ENCODE measurements at regions not wholly inside any gene's neighbourhood (a gene's known extent, or its start where the extent isn't known, plus 50 kb on each side); places are given as distances from the start of the nearest gene placed in this dataset.
A peak's percentile ranks its signal among the peaks of the same experiment; 100 is the strongest.
"Not testable (repeated sequence)": the region's sequence is repeated elsewhere in the genome, so short reads cannot be mapped to it uniquely, and the experiment has no call there.

DNA sequence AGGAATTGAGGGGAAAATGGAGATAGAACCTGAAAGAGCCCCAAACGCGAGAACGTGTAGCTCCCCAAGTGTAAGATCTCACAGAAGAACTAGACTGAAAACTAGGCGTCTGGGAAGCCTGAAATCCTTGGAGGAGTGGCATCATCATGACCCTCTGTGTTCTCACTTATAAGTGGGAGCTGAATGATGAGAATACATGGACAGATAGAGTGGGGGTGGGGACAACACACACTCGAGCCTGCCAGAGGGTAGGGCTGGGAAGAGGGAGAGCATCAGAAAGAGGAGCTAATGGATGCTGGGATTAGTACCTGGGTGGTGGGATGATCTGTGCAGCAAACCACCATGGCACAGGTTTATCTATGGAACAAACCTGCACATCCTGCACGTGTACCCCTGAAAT is 258.7 kb upstream of the NOTCH2NLA start:
- DNase-seq, result not testable (repeated sequence)

DNA sequence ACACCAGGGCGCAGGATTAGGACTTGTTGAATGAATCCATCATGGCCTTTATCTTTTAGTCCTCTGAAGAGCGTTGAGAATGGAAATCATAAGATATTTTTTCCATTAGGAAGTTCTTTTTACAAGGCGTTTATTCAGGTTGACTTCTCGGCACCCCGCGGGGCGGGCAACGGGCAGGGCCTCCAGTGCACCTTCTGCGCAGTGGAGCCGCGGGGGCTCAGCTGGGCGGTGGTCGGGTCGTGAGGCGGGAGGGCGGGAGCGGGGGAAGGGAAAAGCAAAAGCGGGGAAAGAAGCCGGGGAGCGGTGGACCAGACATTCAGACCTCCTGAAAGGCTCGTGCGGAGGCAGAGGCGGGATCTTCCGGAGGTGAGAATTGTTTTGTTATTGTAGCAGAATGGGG is 258.3 kb upstream of the NOTCH2NLA start:
- not testable (repeated sequence) for DNase-seq

DNA sequence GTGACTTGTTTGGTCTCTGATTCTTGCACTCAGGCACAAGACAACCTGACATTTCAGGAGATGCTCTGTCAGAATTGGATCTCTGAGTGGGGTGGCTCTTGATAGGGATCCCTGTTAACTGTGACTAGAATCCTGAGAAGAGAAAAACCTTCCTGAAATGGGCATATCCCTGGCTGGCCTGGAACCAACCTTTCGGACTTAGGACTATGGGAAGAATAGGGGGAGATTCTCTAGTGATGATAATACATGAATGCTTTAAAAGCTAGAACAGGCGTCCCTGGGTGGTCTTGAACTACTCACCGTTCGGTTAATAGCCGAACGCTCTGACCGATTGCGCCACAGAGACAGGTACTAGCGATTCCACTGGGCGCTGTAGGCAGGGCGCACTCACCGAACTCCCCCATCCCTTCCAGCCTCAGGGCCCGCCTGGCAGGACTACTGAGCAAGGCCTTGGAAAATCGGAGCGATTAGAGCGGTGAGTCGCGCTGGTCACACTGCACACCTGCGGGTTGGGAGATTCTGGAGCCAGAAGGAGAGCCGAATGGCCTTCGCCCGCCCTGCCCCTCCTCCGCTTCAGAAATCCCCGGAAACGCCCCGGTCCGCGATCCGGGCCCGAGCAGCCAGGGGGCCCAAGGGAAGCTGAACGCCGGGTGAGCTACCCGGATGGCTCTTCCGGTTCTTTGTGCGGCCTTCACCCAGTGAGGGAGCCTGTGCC is 257.6 kb upstream of the NOTCH2NLA start:
- DNase-seq, result peak; percentile 7

DNA sequence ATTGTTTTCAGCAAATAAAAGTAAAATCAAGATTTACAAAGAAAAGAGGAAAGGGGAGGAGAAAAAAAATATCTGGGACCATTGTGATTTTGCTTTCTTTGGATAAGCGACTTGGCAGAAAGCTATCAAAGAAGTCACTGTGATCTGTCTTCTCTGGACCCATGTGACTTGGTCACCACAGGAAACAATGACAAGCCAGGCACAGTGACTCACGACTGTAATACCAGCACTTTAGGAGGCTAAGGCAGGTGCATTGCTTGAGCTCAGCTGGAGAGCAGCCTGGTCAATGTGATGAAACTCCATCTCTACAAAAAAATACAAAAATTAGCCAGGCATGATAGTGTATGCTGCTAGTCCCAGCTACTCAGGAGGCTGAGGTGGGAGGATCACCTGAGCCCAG is 255.4 kb upstream of the NOTCH2NLA start:
- DNase-seq, result not testable (repeated sequence)

DNA sequence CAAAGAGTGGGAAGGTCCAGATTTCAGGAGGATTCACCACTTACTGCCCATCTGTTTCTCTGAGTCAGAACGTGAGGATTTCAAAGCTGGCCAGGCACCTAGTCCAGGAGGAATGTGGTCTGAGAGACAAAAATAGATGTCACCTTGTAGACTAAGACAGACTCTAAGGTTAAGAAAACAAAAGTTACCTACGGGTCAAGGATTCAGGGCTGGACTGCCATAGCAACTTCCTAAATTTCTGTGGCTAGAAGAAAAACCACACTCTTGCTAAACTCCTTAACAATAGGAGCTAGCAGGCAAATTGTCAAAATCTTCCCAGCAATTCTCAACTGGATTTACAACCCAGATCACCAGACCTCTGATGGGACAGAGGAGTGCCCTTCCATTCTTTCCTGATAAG is 250.4 kb upstream of the NOTCH2NLA start:
- DNase-seq, result not testable (repeated sequence)

DNA sequence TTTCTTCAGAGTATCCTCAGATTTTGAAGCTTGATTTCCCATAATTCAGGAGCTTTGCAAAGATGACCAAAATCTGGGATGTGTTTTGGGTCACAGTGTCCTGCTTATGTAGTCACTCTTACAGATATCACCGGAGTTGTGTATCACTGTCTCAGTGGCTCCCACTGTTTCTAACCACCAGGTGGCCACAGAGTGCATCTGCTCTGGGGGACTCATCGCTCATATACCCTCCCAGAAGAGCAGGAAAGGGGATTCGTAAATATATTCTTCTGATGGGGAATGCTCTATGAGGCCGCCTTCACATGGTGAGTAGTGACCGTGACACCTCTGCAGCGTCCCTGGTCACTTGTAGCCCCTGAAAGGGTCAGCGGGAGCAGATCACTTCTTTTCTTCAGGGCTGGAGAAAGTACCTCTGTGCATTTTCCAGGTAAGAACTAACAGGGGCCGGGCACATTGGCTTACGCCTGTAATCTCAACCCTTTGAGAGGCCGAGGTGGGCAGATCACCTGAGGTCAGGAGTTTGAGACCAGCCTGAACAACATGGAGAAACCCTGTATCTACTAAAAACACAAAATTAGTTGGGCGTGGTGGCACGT is 249.4 kb upstream of the NOTCH2NLA start:
- peak; percentile 1 for DNase-seq

GRCh38 chr1:146475086-146475485 is 246.3 kb upstream of the NOTCH2NLA start:
- DNase-seq, result not testable (repeated sequence)

- DNase-seq, result not testable (repeated sequence)
These were observed 245.4 kb upstream of the NOTCH2NLA start for GRCh38 chr1:146474216-146474615.

GRCh38 chr1:146472192-146472861 is 243.5 kb upstream of the NOTCH2NLA start:
- DNase-seq, result peak; percentile 32

- DNase-seq, result not testable (repeated sequence)
These were observed 231.1 kb upstream of the NOTCH2NLA start for GRCh38 chr1:146459939-146460338.

DNA sequence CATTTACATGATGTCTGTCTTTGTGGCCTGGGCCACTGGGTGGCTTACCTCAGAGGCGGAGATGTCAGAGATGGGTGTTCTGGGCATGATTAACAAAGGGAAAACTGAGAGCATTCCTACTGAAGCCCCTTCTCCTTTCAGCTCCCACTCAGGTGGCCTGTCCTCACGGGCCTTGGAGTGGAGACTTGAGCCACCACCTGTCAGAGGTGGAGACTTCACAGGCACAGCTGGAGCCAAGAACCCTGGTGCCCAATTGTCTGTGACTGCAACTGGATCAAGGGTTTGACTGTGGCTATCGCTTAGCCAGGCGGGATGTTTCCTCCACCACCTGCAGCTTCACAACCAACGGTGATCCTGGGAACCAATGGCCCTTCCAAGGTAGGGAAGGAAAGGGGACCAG is 230.5 kb upstream of the NOTCH2NLA start:
- DNase-seq, result not testable (repeated sequence)

- not testable (repeated sequence) for DNase-seq
These were observed 220.0 kb upstream of the NOTCH2NLA start for GRCh38 chr1:146448877-146449246.

GRCh38 chr1:146448212-146448876 is 219.5 kb upstream of the NOTCH2NLA start:
- not testable (repeated sequence) for DNase-seq

GRCh38 chr1:146443871-146444222 is 215.0 kb upstream of the NOTCH2NLA start:
- DNase-seq, result peak; percentile 1

DNA sequence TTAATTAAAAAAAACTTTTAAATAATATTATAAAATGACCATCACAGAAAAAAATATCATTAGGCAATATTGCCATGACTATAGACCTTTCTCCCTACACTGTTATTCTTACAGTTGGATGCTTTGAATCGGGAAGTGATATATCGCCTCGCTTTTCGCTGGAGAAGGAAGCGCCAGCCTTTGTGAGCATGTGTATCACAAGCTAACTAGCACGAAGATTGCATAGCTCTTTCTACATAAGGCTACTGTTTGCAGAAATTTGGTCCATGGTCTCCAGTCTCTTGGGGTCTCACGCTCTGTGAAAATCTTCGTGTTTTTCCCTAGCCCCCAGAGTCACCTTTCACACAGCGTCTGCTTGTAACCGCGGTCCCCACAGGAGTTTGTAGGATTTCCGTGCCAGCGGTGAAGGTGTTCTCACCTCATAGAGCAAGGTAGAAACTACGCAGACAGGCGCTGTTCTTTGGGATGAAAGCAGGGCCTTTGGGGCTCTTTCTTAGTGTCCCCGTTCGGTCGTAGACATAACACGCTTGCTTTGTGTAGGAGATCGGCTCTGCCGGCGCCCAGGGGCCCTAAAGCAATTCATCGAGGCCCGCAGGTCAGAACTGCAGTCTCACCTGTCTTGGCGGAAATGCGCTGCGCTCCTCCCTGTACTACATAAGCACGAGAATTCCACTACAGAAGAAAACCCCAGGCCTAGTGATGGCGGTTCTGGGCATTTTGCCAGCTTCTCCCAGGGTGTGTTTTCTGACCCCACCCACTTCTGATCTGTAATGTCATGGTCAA is 214.5 kb upstream of the NOTCH2NLA start:
- not testable (repeated sequence) for DNase-seq

DNA sequence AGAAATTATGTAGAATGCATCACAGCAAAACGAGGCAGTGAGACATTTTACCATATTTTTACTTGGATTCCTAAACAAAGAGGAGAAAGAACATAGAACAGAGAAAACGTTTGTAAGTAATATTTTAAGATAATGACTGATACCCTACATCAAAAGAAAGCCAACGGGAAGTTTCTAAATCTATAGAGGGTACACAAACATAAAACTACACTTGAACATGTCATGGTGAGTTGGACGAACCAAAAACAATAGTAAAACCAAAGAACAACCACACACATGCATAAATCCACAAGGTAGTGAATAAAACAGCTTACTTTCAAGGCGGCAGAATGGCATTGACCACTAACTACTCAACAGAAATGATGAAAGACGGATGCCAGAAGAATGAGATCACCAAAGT is 209.7 kb upstream of the NOTCH2NLA start:
- not testable (repeated sequence) for DNase-seq

DNA sequence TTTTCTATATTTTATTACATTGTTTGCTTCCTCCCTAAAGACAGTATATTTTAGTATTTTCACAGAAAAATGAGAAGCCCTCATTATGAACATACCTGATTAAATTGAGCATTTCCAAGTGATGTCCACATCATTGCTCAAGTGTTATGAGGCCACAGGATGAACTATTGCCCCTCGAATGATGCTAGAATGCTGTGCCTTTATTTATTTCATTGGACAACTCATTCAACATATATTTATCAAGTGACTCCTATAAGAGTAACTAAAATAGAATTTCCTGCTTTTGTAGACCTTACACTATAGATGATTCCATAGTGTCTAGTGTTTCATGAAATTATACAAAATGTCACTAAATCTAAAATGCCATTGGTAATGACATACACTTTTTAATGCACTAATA is 187.8 kb upstream of the NOTCH2NLA start:
- DNase-seq, result not testable (repeated sequence)

DNA sequence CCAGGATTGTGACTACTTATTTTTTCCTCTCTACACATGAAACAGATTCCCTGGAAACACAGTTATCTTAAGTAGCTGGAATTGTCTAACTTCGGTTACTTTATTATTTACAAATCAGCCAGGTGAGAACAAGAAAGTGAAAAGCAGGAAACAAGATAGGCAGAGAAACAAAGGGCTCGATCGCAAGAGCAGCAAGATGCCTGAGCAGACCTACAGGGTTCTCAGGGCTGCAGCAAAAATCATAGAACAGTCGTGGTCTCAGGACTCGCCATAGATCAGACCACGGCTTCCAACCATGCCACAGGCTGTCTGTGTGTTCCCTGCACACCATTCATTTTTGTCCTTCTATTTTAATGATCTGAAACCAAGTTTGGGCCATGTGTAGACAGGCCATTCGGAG is 186.2 kb upstream of the NOTCH2NLA start:
- not testable (repeated sequence) for DNase-seq

DNA sequence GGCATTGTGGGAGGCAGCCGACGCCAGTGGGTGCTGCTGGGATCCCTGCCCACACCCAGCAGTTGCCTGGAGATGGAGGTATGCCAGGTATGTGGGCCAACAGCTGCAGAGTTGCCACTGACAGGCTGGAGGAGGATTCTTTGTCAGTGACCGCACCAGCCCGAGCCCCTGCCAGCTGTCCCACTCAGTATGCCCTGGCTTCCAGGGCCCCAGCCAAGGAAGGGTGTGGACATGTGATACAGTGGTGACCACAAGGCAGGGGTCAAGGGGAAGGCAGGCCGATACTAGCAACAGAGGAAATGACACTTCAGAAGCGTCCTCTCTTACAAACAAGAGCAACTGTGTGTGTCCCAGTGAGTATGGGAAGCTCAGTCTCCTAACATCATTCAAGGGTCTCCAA is 185.1 kb upstream of the NOTCH2NLA start:
- peak; percentile 2 for DNase-seq

DNA sequence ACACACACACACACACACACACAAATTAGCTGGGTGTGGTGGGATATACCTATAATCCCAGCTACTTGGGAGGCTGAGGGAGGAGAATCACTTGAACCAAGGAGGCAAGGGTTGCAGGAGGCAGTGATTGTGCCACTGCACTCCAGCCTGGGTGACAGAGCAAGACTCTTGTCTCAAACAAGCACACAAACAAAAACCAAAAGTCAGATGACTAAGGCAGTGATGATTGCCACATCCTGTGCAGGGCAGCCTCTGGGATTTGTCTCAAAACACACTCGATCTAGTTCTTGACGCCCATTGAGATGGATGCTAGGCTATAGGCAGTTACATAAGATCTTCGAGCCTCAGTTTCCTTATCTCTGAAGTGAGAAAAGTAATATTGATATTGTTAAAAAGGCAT is 183.1 kb upstream of the NOTCH2NLA start:
- DNase-seq, result not testable (repeated sequence)

- not testable (repeated sequence) for DNase-seq
These were observed 181.1 kb upstream of the NOTCH2NLA start for GRCh38 chr1:146409817-146410441.

GRCh38 chr1:146409116-146409801 is 180.4 kb upstream of the NOTCH2NLA start:
- DNase-seq, result not testable (repeated sequence)
